CD14-positive monocyte (primary cell): ENCODE measurements at regions not wholly inside any gene's neighbourhood (a gene's known extent, or its start where the extent isn't known, plus 50 kb on each side); places are given as distances from the start of the nearest gene placed in this dataset.

Experiments used
- DNase-seq, 3 donors: peaks; one replicate each; pipeline ENCODE4 v3.0.0-alpha.2; 2011 to 2022
- H2AFZ ChIP-seq: 2 replicates; pipeline ENCODE4 v1.6.0; 2012; ENCODE audit warnings: mild to moderate bottlenecking, low read depth, low read length, inconsistent platforms; ENCODE audit not compliant: insufficient read depth, poor library complexity, severe bottlenecking
- H3K27ac ChIP-seq, 2 donors: 1 replicate in 1 of 2; 2 replicates in 1 of 2; pipeline ENCODE4 v1.5.1; 2012 to 2013; ENCODE audit warnings: low read length in 2 of 2, control low read depth in 1 of 2, inconsistent platforms in 1 of 2, low read depth in 1 of 2, mild to moderate bottlenecking in 1 of 2
- H3K27me3 ChIP-seq, 2 donors: one replicate each; pipeline versions ENCODE4 v1.6.0 to v1.6.1; 2011 to 2013; ENCODE audit warnings: low read length in 2 of 2; ENCODE audit not compliant: control insufficient read depth in 2 of 2, insufficient read depth in 2 of 2
- H3K36me3 ChIP-seq, 2 donors: replicated peaks in 1 of 2; 1 replicate in 1 of 2; 2 replicates in 1 of 2; pipeline versions ENCODE4 v1.5.1 to v1.6.1; 2012 to 2013; ENCODE audit warnings: low read length in 2 of 2, control low read depth in 1 of 2, inconsistent platforms in 1 of 2, mild to moderate bottlenecking in 1 of 2; ENCODE audit not compliant: insufficient read depth in 2 of 2, control insufficient read depth in 1 of 2
- H3K4me1 ChIP-seq, 2 donors: 1 replicate in 1 of 2; 2 replicates in 1 of 2; pipeline versions ENCODE4 v1.5.1 to v1.6.1; 2012 to 2013; ENCODE audit warnings: low read length in 2 of 2, control low read depth in 1 of 2, inconsistent platforms in 1 of 2, mild to moderate bottlenecking in 1 of 2, moderate library complexity in 1 of 2; ENCODE audit not compliant: insufficient read depth in 2 of 2, control insufficient read depth in 1 of 2
- H3K4me2 ChIP-seq: replicated peaks from 2 replicates; pipeline ENCODE3; 2012; ENCODE audit warnings: low read length, moderate library complexity, mild to moderate bottlenecking; ENCODE audit not compliant: poor library complexity, severe bottlenecking; ENCODE audit errors: extremely low read depth
- H3K4me3 ChIP-seq, 3 experiments: fragments of 200-600 bp in 1 of 3; sonication (generic) in 1 of 3; replicated peaks in 1 of 3; 1 replicate in 2 of 3; 2 replicates in 1 of 3; pipeline ENCODE4 v1.5.1; 2011 to 2013; ENCODE audit warnings: low read length in 3 of 3, mild to moderate bottlenecking in 3 of 3, control low read depth in 2 of 3, low read depth in 2 of 3, inconsistent platforms in 1 of 3, moderate library complexity in 1 of 3
- H3K79me2 ChIP-seq: 2 replicates; pipeline ENCODE4 v1.6.0; 2012; ENCODE audit warnings: mild to moderate bottlenecking, control low read depth, inconsistent platforms, low read length, moderate library complexity; ENCODE audit not compliant: insufficient read depth
- H3K9ac ChIP-seq: 2 replicates; pipeline ENCODE4 v1.6.0; 2017; ENCODE audit warnings: low read length, mild to moderate bottlenecking; ENCODE audit not compliant: insufficient read depth, poor library complexity, severe bottlenecking
- H3K9me3 ChIP-seq, 2 donors: replicated peaks in 1 of 2; 1 replicate in 1 of 2; 2 replicates in 1 of 2; pipeline versions ENCODE4 v1.5.1 to v1.6.1; 2012 to 2013; ENCODE audit warnings: low read length in 2 of 2, control low read depth in 1 of 2; ENCODE audit not compliant: control insufficient read depth in 1 of 2, insufficient read depth in 1 of 2
- H4K20me1 ChIP-seq: 2 replicates; pipeline ENCODE4 v1.6.0; 2012; ENCODE audit warnings: mild to moderate bottlenecking, low read length, control low read depth, moderate library complexity; ENCODE audit not compliant: insufficient read depth
- H3K27ac Mint-ChIP-seq, 7 donors: one replicate each; pipeline ENCODE4 v1.8.0; 2020; ENCODE audit warnings: mild to moderate bottlenecking in 7 of 7, mixed read lengths in 7 of 7, moderate library complexity in 6 of 7, inconsistent platforms in 2 of 7
- H3K27me3 Mint-ChIP-seq, 3 donors: one replicate each; pipeline ENCODE4 v1.8.0; 2021 to 2022; ENCODE audit warnings: low read depth in 3 of 3, mild to moderate bottlenecking in 3 of 3, mixed read lengths in 3 of 3, moderate library complexity in 3 of 3, inconsistent platforms in 1 of 3
- H3K36me3 Mint-ChIP-seq, 2 donors: one replicate each; pipeline ENCODE4 v1.8.0; 2020; ENCODE audit warnings: mixed read lengths in 2 of 2, inconsistent platforms in 1 of 2, mild to moderate bottlenecking in 1 of 2
- H3K4me1 Mint-ChIP-seq: one replicate; pipeline ENCODE4 v1.8.0; 2020; ENCODE audit warnings: mild to moderate bottlenecking, mixed read lengths
- H3K4me3 Mint-ChIP-seq, 2 donors: one replicate each; pipeline ENCODE4 v1.8.0; 2020; ENCODE audit warnings: mild to moderate bottlenecking in 2 of 2, mixed read lengths in 2 of 2, moderate library complexity in 1 of 2
- H3K9me3 Mint-ChIP-seq, 7 donors: one replicate each; pipeline ENCODE4 v1.8.0; 2020 to 2022; ENCODE audit warnings: mixed read lengths in 7 of 7, mild to moderate bottlenecking in 6 of 7, moderate library complexity in 6 of 7, inconsistent platforms in 2 of 7
- CTCF ChIP-seq: fragments of 200-600 bp; IDR thresholded peaks from one replicate; pipeline ENCODE4 v1.8.0; 2022; ENCODE audit warnings: antibody characterized with exemption, mild to moderate bottlenecking
- WGBS: methylation state at CpG from one replicate; pipeline ENCODE4 v1.1.5; 2013; ENCODE audit warnings: missing lambda C conversion rate; ENCODE audit not compliant: insufficient coverage; 5-methylcytosine and 5-hydroxymethylcytosine counted together
- intact Hi-C, 2 donors: fragments of 100-400 bp; cut with micrococcal nuclease; formaldehyde crosslinking; loops; one replicate each; pipeline versions ENCODE4 v1.15.0 to v1.15.1; 2023

- peaks cover 6 to 8% of the 10 kb centered on the region in 2 donors for H3K9me3 ChIP-seq
- TF ChIP-seq CTCF = no peak
- H4K20me1 ChIP-seq = no peaks in the 10 kb centered on the region
- H2AFZ ChIP-seq = no peak overlapping the region
- H3K4me2 ChIP-seq = no peak overlapping the region
- peaks cover 0 to 3% (median 2%) of the 10 kb centered on the region in 3 donors for H3K27me3 Mint-ChIP-seq
- intact Hi-C loops = no loop called here
- H3K4me3 Mint-ChIP-seq = no peak overlapping the region
- peak overlapping the region in 3 of 7 donors; percentile 28 to 38 (median 35) for H3K27ac Mint-ChIP-seq
- H3K27ac ChIP-seq = no peak overlapping the region
- H3K4me3 ChIP-seq = no peak overlapping the region
- H3K9ac ChIP-seq = no peak overlapping the region
- H3K36me3 Mint-ChIP-seq = no peaks in the 10 kb centered on the region
- peaks cover 5% of the 10 kb centered on the region for H3K4me1 Mint-ChIP-seq
- H3K9me3 Mint-ChIP-seq = peaks cover 3 to 9% (median 5%) of the 10 kb centered on the region in 7 donors
- WGBS = 30% methylated on average over 2 of the region's 3 CpGs
- peak in 2 of 3 donors; percentile 3 to 5 for DNase-seq
- no peaks in the 10 kb centered on the region for H3K4me1 ChIP-seq
- H3K27me3 ChIP-seq = no peaks in the 10 kb centered on the region
- H3K79me2 ChIP-seq = no peaks in the 10 kb centered on the region
- H3K36me3 ChIP-seq = no peaks in the 10 kb centered on the region
Observed at GRCh38 chr4:122531514-122531913, 75.0 kb upstream of the IL2 start.

GRCh38 chr4:122531038-122531437 lies 74.5 kb upstream of the IL2 start:
- DNase-seq = no peak
- H3K27me3 Mint-ChIP-seq = peaks cover 0 to 2% (median 2%) of the 10 kb centered on the region in 3 donors
- no peaks in the 10 kb centered on the region for H3K36me3 ChIP-seq
- no peak overlapping the region for H3K27ac Mint-ChIP-seq
- H3K9ac ChIP-seq = no peak overlapping the region
- H3K4me1 Mint-ChIP-seq = peaks cover 5% of the 10 kb centered on the region
- peaks cover 6 to 8% of the 10 kb centered on the region in 2 donors for H3K9me3 ChIP-seq
- TF ChIP-seq CTCF = no peak
- no peaks in the 10 kb centered on the region for H3K79me2 ChIP-seq
- no peaks in the 10 kb centered on the region for H4K20me1 ChIP-seq
- no peak overlapping the region for H3K27ac ChIP-seq
- H3K27me3 ChIP-seq = no peaks in the 10 kb centered on the region
- H3K9me3 Mint-ChIP-seq = peaks cover 3 to 9% (median 5%) of the 10 kb centered on the region in 7 donors
- no peak overlapping the region for H3K4me3 ChIP-seq
- H2AFZ ChIP-seq = no peak overlapping the region
- H3K4me2 ChIP-seq = no peak overlapping the region
- intact Hi-C loops = no loop called here
- H3K36me3 Mint-ChIP-seq = no peaks in the 10 kb centered on the region
- WGBS = no CpG with 5 or more reads among the region's 1 CpG
- no peaks in the 10 kb centered on the region for H3K4me1 ChIP-seq
- no peak overlapping the region for H3K4me3 Mint-ChIP-seq
